ENCODE measurements at regions not wholly inside any gene's neighbourhood (a gene's known extent, or its start where the extent isn't known, plus 50 kb on each side); places are given as distances from the start of the nearest gene placed in this dataset.

DNA sequence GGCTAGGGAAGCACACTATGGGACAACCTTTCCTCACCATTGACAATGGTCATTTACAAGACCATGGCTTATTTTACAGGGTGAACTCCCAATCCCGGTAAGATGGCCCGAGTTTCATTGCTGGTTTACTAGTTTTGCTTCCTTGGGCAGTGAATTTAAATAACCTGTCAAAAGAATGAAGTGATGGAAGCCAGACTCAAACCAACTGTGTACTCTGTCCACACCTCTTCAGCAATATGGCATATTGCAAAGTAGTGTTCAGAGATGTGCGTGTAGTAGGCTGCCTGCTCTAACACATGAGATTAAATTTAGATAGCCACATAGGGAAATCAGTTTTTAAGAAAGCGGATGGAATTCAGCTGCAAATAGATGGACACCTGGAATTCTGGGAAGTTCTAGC, 58.4 kb upstream of the USPL1 start:
- Histone ChIP-seq H3K27ac (no peak overlapping the region), H3K4me3 (no peak overlapping the region), H3K27me3 (no peaks in the 10 kb centered on the region), H3K4me1 (no peaks in the 10 kb centered on the region), H3K36me3 (no peaks in the 10 kb centered on the region), H3K9me3 (no peaks in the 10 kb centered on the region)
- 28 to 45% methylated on average over 2 to 3 of the region's 4 CpGs for WGBS, 2 donors (ENCODE audit: low coverage in 1 of 2)
- TF ChIP-seq POLR2AphosphoS5 (IDR thresholded peaks at IDR 0.05) = peak; percentile 13
- TF ChIP-seq, protein P1, sequence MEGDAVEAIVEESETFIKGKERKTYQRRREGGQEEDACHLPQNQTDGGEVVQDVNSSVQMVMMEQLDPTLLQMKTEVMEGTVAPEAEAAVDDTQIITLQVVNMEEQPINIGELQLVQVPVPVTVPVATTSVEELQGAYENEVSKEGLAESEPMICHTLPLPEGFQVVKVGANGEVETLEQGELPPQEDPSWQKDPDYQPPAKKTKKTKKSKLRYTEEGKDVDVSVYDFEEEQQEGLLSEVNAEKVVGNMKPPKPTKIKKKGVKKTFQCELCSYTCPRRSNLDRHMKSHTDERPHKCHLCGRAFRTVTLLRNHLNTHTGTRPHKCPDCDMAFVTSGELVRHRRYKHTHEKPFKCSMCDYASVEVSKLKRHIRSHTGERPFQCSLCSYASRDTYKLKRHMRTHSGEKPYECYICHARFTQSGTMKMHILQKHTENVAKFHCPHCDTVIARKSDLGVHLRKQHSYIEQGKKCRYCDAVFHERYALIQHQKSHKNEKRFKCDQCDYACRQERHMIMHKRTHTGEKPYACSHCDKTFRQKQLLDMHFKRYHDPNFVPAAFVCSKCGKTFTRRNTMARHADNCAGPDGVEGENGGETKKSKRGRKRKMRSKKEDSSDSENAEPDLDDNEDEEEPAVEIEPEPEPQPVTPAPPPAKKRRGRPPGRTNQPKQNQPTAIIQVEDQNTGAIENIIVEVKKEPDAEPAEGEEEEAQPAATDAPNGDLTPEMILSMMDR (IDR thresholded peaks at IDR 0.05) = no peak
- ATAC-seq = no peak

DNA sequence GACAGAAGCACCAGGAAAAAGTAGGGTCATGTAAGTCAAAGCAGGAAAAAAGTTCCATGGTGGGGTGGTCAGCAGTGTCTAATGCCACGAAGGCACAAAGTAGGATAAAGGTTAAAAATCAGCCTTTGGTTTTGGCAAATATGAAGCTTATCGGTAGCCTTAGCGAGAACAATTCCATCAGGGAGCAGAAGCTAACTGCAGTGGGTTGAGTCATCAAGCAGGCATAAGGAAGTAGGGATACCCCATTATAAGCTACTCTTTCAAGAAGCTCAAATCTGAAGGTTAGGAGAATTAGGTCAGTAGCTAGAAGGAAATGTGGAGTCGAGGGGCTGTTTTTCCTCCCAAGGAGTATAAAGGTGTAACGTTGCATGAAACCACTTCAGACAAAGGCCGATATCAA, 57.5 kb upstream of the USPL1 start:
- no peak overlapping the region for H3K4me3 ChIP-seq
- no peaks in the 10 kb centered on the region for H3K27me3 ChIP-seq
- WGBS, 2 donors (ENCODE audit: low coverage in 1 of 2) = 80 to 81% methylated on average over 5 to 6 of the region's 6 CpGs
- ATAC-seq = no peak
- no peaks in the 10 kb centered on the region for H3K9me3 ChIP-seq
- no peaks in the 10 kb centered on the region for H3K4me1 ChIP-seq
- no peaks in the 10 kb centered on the region for H3K36me3 ChIP-seq
- no peak overlapping the region for H3K27ac ChIP-seq
- TF ChIP-seq POLR2AphosphoS5 (IDR thresholded peaks at IDR 0.05) (no peak), EP300 (IDR thresholded peaks at IDR 0.05) (no peak), POLR2A (IDR thresholded peaks at IDR 0.05) (no peak)
- TF ChIP-seq, protein P1 (IDR thresholded peaks at IDR 0.05) = no peak

DNA sequence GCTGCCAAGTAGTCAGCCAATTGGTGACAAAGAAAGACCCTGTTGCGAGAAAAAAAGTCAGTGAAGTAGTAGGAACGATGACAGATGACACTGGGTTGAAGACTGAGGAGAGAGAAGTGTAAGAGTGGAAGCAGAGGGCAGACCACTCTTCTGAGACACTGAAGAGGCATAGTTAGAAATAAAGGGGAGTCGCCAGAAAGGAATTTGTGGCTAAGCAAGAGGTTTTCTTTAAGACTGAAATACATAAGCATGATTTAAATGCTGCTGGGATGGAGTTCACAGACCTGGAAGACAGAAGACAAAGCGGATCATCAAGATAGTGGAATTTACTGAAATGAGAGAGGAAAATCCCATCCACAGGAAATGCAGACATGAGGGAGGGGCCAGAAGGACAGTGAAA, 56.2 kb upstream of the USPL1 start:
- H3K36me3 ChIP-seq = no peaks in the 10 kb centered on the region
- WGBS, 2 donors (ENCODE audit: low coverage in 1 of 2) = 91 to 94% methylated on average over 4 of the region's 4 CpGs
- no peak overlapping the region for H3K27ac ChIP-seq
- ATAC-seq = no peak
- no peaks in the 10 kb centered on the region for H3K4me1 ChIP-seq
- no peaks in the 10 kb centered on the region for H3K27me3 ChIP-seq
- H3K9me3 ChIP-seq = no peaks in the 10 kb centered on the region
- TF ChIP-seq POLR2A (IDR thresholded peaks at IDR 0.05) (no peak), POLR2AphosphoS5 (IDR thresholded peaks at IDR 0.05) (no peak), EP300 (IDR thresholded peaks at IDR 0.05) (no peak)
- TF ChIP-seq, protein P1 (IDR thresholded peaks at IDR 0.05) = no peak
- no peak overlapping the region for H3K4me3 ChIP-seq

DNA sequence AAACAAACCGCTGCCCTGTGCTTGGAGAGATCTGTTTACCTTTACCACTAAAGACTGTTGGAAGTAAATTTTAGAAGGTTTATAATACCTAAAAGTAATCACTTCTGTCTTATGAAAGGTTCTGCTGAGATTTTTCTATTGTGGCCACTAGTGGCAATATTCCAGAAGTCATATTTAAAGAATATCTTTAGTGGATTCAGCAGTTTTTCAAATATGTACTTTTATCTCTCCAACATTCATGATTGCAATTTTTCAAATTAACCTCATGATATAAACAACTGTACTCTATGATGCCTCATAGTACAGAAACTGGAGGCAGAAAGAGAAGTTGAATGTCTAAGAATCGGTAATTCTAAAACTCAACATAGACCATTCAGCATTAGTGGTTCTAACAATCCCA, 53.2 kb upstream of the USPL1 start:
- H3K4me3 ChIP-seq = no peak overlapping the region

DNA sequence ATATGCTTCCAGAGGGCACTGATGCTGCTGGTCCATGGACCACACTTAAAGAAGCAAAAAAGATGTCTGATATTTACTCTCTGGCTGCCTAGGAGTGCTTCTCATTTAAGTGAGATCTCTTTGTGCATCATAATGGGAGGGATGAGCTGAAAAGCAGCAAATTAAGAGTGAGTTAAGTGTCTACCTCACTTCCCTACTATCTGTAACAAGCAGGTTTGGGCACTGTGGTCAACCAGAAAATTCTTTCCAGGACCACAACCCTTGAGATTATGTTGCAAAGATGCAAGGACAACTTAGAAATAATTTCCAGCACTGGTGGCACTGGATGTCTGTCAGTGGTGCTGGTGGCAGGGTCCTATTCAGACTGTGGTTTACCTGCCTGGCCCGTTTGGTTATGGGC, 52.1 kb upstream of the USPL1 start:
- Histone ChIP-seq H3K4me3 (no peak overlapping the region), H3K27ac (no peak overlapping the region), H3K4me1 (peaks cover 0 to 17% (median 0%) of the 10 kb centered on the region in 3 donors), H3K36me3 (no peaks in the 10 kb centered on the region), H3K27me3 (no peaks in the 10 kb centered on the region), H3K9me3 (no peaks in the 10 kb centered on the region)
- ATAC-seq = no peak
- TF ChIP-seq POLR2AphosphoS5 (IDR thresholded peaks at IDR 0.05) = no peak
- TF ChIP-seq, protein P1 (IDR thresholded peaks at IDR 0.05) = no peak
- TF ChIP-seq POLR2A (IDR thresholded peaks at IDR 0.05) = no peak
- TF ChIP-seq EP300 (IDR thresholded peaks at IDR 0.05) = no peak
- 80 to 86% methylated on average over 1 of the region's 1 CpG for WGBS, 2 donors (ENCODE audit: low coverage in 1 of 2)

More for the DNA sequence above, 53.2 kb upstream of the USPL1 start:
- no peak for ATAC-seq
- H3K36me3 ChIP-seq = no peaks in the 10 kb centered on the region
- H3K27ac ChIP-seq = no peak overlapping the region
- peaks cover 0 to 5% (median 0%) of the 10 kb centered on the region in 3 donors for H3K4me1 ChIP-seq
- no peaks in the 10 kb centered on the region for H3K9me3 ChIP-seq
- TF ChIP-seq EP300 (IDR thresholded peaks at IDR 0.05) = no peak
- no peak for TF ChIP-seq POLR2A (IDR thresholded peaks at IDR 0.05)
- TF ChIP-seq, protein P1 (IDR thresholded peaks at IDR 0.05) = no peak
- TF ChIP-seq POLR2AphosphoS5 (IDR thresholded peaks at IDR 0.05) = no peak
- WGBS, 2 donors (ENCODE audit: low coverage in 1 of 2) = 73 to 96% methylated on average over 2 of the region's 2 CpGs
- H3K27me3 ChIP-seq = no peaks in the 10 kb centered on the region
